ENCODE measurements at regions not wholly inside any gene's neighbourhood (a gene's known extent, or its start where the extent isn't known, plus 50 kb on each side); places are given as distances from the start of the nearest gene placed in this dataset.

- TF ChIP-seq CTCF (IDR thresholded peaks at IDR 0.05; ENCODE audit: insufficient read depth, low read depth, low read length) = no peak
- H3K4me3 ChIP-seq (ENCODE audit: low read depth, low read length) = no peak overlapping the region
- DNase-seq (ENCODE audit: low read depth) = no peak
These were observed 288.5 kb upstream of the RTL1 start for GRCh38 chr14:101191721-101192660.

GRCh38 chr14:101192661-101193000, 289.1 kb upstream of the RTL1 start:
- H3K4me3 ChIP-seq (ENCODE audit: low read depth, low read length) = no peak overlapping the region
- no peak for DNase-seq (ENCODE audit: low read depth)
- TF ChIP-seq CTCF (IDR thresholded peaks at IDR 0.05; ENCODE audit: insufficient read depth, low read depth, low read length) = no peak

GRCh38 chr14:101193106-101193844, 289.8 kb upstream of the RTL1 start:
- TF ChIP-seq CTCF (IDR thresholded peaks at IDR 0.05; ENCODE audit: insufficient read depth, low read depth, low read length) = no peak
- no peak for DNase-seq (ENCODE audit: low read depth)
- no peak overlapping the region for H3K4me3 ChIP-seq (ENCODE audit: low read depth, low read length)

GRCh38 chr14:101193845-101194372, 290.4 kb upstream of the RTL1 start:
- no peak for TF ChIP-seq CTCF (IDR thresholded peaks at IDR 0.05; ENCODE audit: insufficient read depth, low read depth, low read length)
- H3K4me3 ChIP-seq (ENCODE audit: low read depth, low read length) = no peak overlapping the region
- DNase-seq (ENCODE audit: low read depth) = no peak

GRCh38 chr14:101194373-101195308, 291.1 kb upstream of the RTL1 start:
- no peak for TF ChIP-seq CTCF (IDR thresholded peaks at IDR 0.05; ENCODE audit: insufficient read depth, low read depth, low read length)
- DNase-seq (ENCODE audit: low read depth) = no peak
- H3K4me3 ChIP-seq (ENCODE audit: low read depth, low read length) = no peak overlapping the region

GRCh38 chr14:101195309-101195901, 291.9 kb upstream of the RTL1 start:
- TF ChIP-seq CTCF (IDR thresholded peaks at IDR 0.05; ENCODE audit: insufficient read depth, low read depth, low read length) = no peak
- DNase-seq (ENCODE audit: low read depth) = no peak
- H3K4me3 ChIP-seq (ENCODE audit: low read depth, low read length) = no peak overlapping the region
